H9 (cell line): ENCODE measurements at regions not wholly inside any gene's neighbourhood (a gene's known extent, or its start where the extent isn't known, plus 50 kb on each side); places are given as distances from the start of the nearest gene placed in this dataset.

Experiments
- DNase-seq: peaks from one replicate; pipeline ENCODE4 v3.0.0-alpha.2; 2017
- H2AFZ ChIP-seq: one replicate; pipeline ENCODE4 v1.6.1; 2013; ENCODE audit warnings: mild to moderate bottlenecking, low read length, control low read depth, moderate library complexity
- H2AK5ac ChIP-seq: 2 replicates; pipeline ENCODE4 v1.6.1; 2013; ENCODE audit warnings: low read length, control low read depth, mixed read lengths; ENCODE audit not compliant: insufficient read length
- H2BK120ac ChIP-seq: one replicate; pipeline ENCODE4 v1.6.1; 2013; ENCODE audit warnings: low read depth, mild to moderate bottlenecking, low read length, control low read depth, inconsistent platforms; ENCODE audit not compliant: poor library complexity, severe bottlenecking
- H2BK12ac ChIP-seq: 2 replicates; pipeline ENCODE4 v1.6.1; 2013; ENCODE audit warnings: low read length, control low read depth, mixed read lengths, low read depth; ENCODE audit not compliant: insufficient read length
- H2BK15ac ChIP-seq: 2 replicates; pipeline ENCODE4 v1.6.1; 2013; ENCODE audit warnings: low read depth, low read length, control low read depth
- H2BK20ac ChIP-seq: one replicate; pipeline ENCODE4 v1.6.1; 2013; ENCODE audit warnings: low read depth, mild to moderate bottlenecking, low read length, control low read depth, inconsistent platforms; ENCODE audit not compliant: poor library complexity, severe bottlenecking
- H2BK5ac ChIP-seq: 2 replicates; pipeline ENCODE4 v1.6.1; 2013; ENCODE audit warnings: low read length, control low read depth, mixed read lengths; ENCODE audit not compliant: insufficient read length
- H3K14ac ChIP-seq: 2 replicates; pipeline ENCODE4 v1.6.1; 2013; ENCODE audit warnings: low read length, control low read depth; ENCODE audit not compliant: insufficient read depth
- H3K18ac ChIP-seq: 2 replicates; pipeline ENCODE4 v1.6.1; 2013; ENCODE audit warnings: low read depth, mild to moderate bottlenecking, mixed read lengths, low read length, control low read depth; ENCODE audit not compliant: insufficient read length
- H3K23ac ChIP-seq: 2 replicates; pipeline ENCODE4 v1.6.1; 2013; ENCODE audit warnings: low read length, control low read depth, mixed read lengths, low read depth; ENCODE audit not compliant: insufficient read length
- H3K23me2 ChIP-seq: 2 replicates; pipeline ENCODE4 v1.6.1; 2013; ENCODE audit warnings: low read depth, mild to moderate bottlenecking, mixed read lengths, low read length, control low read depth; ENCODE audit not compliant: insufficient read length, poor library complexity, severe bottlenecking
- H3K27ac ChIP-seq: 2 replicates; pipeline ENCODE4 v1.5.1; 2013; ENCODE audit warnings: low read length, control low read depth, mixed read lengths, low read depth; ENCODE audit not compliant: insufficient read length
- H3K27me3 ChIP-seq: 2 replicates; pipeline ENCODE4 v1.6.1; 2013; ENCODE audit warnings: low read length, control low read depth, inconsistent platforms; ENCODE audit not compliant: insufficient read depth
- H3K4ac ChIP-seq: 2 replicates; pipeline ENCODE4 v1.6.1; 2013; ENCODE audit warnings: low read depth, mild to moderate bottlenecking, control low read depth, inconsistent platforms, low read length, moderate library complexity
- H3K4me1 ChIP-seq: 2 replicates; pipeline ENCODE4 v1.6.1; 2013; ENCODE audit warnings: low read length, control low read depth, inconsistent platforms; ENCODE audit not compliant: insufficient read depth
- H3K4me2 ChIP-seq: 2 replicates; pipeline ENCODE4 v1.6.1; 2013; ENCODE audit warnings: low read length, control low read depth, mixed read lengths; ENCODE audit not compliant: insufficient read length, insufficient read depth
- H3K56ac ChIP-seq: 2 replicates; pipeline ENCODE4 v1.6.1; 2013; ENCODE audit warnings: low read depth, mild to moderate bottlenecking, mixed read lengths, low read length, control low read depth; ENCODE audit not compliant: insufficient read length
- H3K79me1 ChIP-seq: 2 replicates; pipeline ENCODE4 v1.6.1; 2013; ENCODE audit warnings: low read depth, mild to moderate bottlenecking, moderate library complexity, low read length, control low read depth, inconsistent platforms; ENCODE audit not compliant: insufficient read depth, poor library complexity, severe bottlenecking
- H3K79me2 ChIP-seq: 2 replicates; pipeline ENCODE4 v1.6.1; 2013; ENCODE audit warnings: low read length, control low read depth, inconsistent platforms; ENCODE audit not compliant: insufficient read depth
- H3K9ac ChIP-seq: 2 replicates; pipeline ENCODE4 v1.6.1; 2013; ENCODE audit warnings: low read length, control low read depth, mixed read lengths; ENCODE audit not compliant: insufficient read length; ENCODE audit errors: extremely low read depth
- H3K9me3 ChIP-seq: one replicate; pipeline ENCODE4 v1.6.1; 2013; ENCODE audit warnings: low read depth, low read length, inconsistent platforms; ENCODE audit not compliant: control insufficient read depth
- H3T11ph ChIP-seq: one replicate; pipeline ENCODE4 v1.6.1; 2013; ENCODE audit warnings: mild to moderate bottlenecking, low read length, control low read depth, inconsistent platforms
- H4K20me1 ChIP-seq: one replicate; pipeline ENCODE4 v1.6.1; 2013; ENCODE audit not compliant: control insufficient read depth, insufficient read length, insufficient read depth
- H4K5ac ChIP-seq: 2 replicates; pipeline ENCODE4 v1.6.1; 2013; ENCODE audit warnings: low read depth, mild to moderate bottlenecking, mixed read lengths, low read length, control low read depth; ENCODE audit not compliant: insufficient read length
- H4K8ac ChIP-seq: replicated peaks from 2 replicates; pipeline ENCODE4 v1.6.1; 2013; ENCODE audit warnings: low read length, control low read depth, mixed read lengths, low read depth; ENCODE audit not compliant: insufficient read length
- H4K91ac ChIP-seq: 2 replicates; pipeline ENCODE4 v1.6.1; 2013; ENCODE audit warnings: low read depth, mild to moderate bottlenecking, moderate library complexity, mixed read lengths, low read length, control low read depth; ENCODE audit not compliant: insufficient read length
- H3K27ac Mint-ChIP-seq, 3 experiments: 2 replicates in 2 of 3; 3 replicates in 1 of 3; pipeline ENCODE4 v1.8.0; 2020 to 2021; ENCODE audit warnings: mixed read lengths in 3 of 3, mild to moderate bottlenecking in 1 of 3, moderate library complexity in 1 of 3
- H3K27me3 Mint-ChIP-seq: 2 replicates; pipeline ENCODE4 v1.8.0; 2021; ENCODE audit warnings: low read depth, mild to moderate bottlenecking, moderate library complexity, mixed read lengths
- H3K36me3 Mint-ChIP-seq, 3 experiments: 2 replicates in 2 of 3; 3 replicates in 1 of 3; pipeline ENCODE4 v1.8.0; 2020 to 2021; ENCODE audit warnings: low read depth in 3 of 3, mixed read lengths in 3 of 3; ENCODE audit not compliant: insufficient read depth in 1 of 3
- H3K4me1 Mint-ChIP-seq, 2 experiments: 2 replicates each; pipeline ENCODE4 v1.8.0; 2020; ENCODE audit warnings: mixed read lengths in 2 of 2
- H3K4me3 Mint-ChIP-seq, 2 experiments: 2 replicates in 1 of 2; 3 replicates in 1 of 2; pipeline ENCODE4 v1.8.0; 2020 to 2021; ENCODE audit warnings: mild to moderate bottlenecking in 2 of 2, mixed read lengths in 2 of 2, moderate library complexity in 1 of 2
- H3K9me3 Mint-ChIP-seq, 2 experiments: 2 replicates in 1 of 2; 3 replicates in 1 of 2; pipeline ENCODE4 v1.8.0; 2020; ENCODE audit warnings: mild to moderate bottlenecking in 2 of 2, mixed read lengths in 2 of 2, moderate library complexity in 1 of 2
- CTCF ChIP-seq: fragments of 200-600 bp; sonication (generic); conservative IDR thresholded peaks from 3 replicates; pipeline ENCODE4 v1.8.0; 2021; ENCODE audit warnings: antibody characterized with exemption, mild to moderate bottlenecking
- WGBS: extraction: QIAGEN DNeasy Blood & Tissue Kit; methylation state at CpG from one replicate; pipeline ENCODE4 v1.1.7; 2013; ENCODE audit warnings: missing lambda C conversion rate, low lambda C conversion rate, mixed read lengths; ENCODE audit not compliant: insufficient read length; ENCODE audit errors: extremely low coverage; 5-methylcytosine and 5-hydroxymethylcytosine counted together

GRCh38 chr2:59297816-59298215 is 1056.7 kb upstream of the FANCL start:
- Mint-ChIP-seq H3K9me3 (no peaks in the 10 kb centered on the region; a peak in 1 of 5 replicates), H3K27ac (no peak overlapping the region), H3K4me1 (peaks cover 22 to 26% of the 10 kb centered on the region in 2 experiments), H3K36me3 (no peaks in the 10 kb centered on the region), H3K4me3 (no peak overlapping the region), H3K27me3 (no peaks in the 10 kb centered on the region)
- Histone ChIP-seq H2BK5ac (no peak overlapping the region), H3K27ac (no peak overlapping the region), H4K91ac (no peak overlapping the region), H2AK5ac (no peak overlapping the region), H3K79me2 (no peaks in the 10 kb centered on the region), H3K79me1 (no peaks in the 10 kb centered on the region), H3K9me3 (no peaks in the 10 kb centered on the region), H4K20me1 (no peaks in the 10 kb centered on the region), H3K14ac (no peak overlapping the region), H3K23ac (no peak overlapping the region), H3K9ac (no peak overlapping the region), H2BK120ac (no peak overlapping the region), H3K4me2 (no peak overlapping the region), H2BK12ac (no peak overlapping the region), H3K27me3 (no peaks in the 10 kb centered on the region), H3K4ac (no peak overlapping the region), H2BK20ac (no peak overlapping the region), H4K8ac (no peak overlapping the region), H3K4me1 (peaks cover 4% of the 10 kb centered on the region; the same call in 1 of the 2 replicates), H3K18ac (no peak overlapping the region), H2AFZ (no peak overlapping the region), H2BK15ac (no peak overlapping the region), H3K23me2 (no peaks in the 10 kb centered on the region), H4K5ac (no peak overlapping the region), H3K56ac (no peak overlapping the region), H3T11ph (no peak overlapping the region)
- no CpG with 5 or more reads among the region's 2 CpGs for WGBS
- TF ChIP-seq CTCF: no peak
- DNase-seq: no peak
